Smooth muscle cell of the brain vasculature (primary cell): ENCODE measurements at regions not wholly inside any gene's neighbourhood (a gene's known extent, or its start where the extent isn't known, plus 50 kb on each side); places are given as distances from the start of the nearest gene placed in this dataset.
"Not testable (repeated sequence)": the region's sequence is repeated elsewhere in the genome, so short reads cannot be mapped to it uniquely, and the experiment has no call there.

ENCODE experiments used
- DNase-seq: peaks from one replicate; pipeline ENCODE4 v3.0.0-alpha.2; 2012; ENCODE audit warnings: low read depth, low spot score

- no peak for DNase-seq
These were observed 1064.0 kb upstream of the GYPC start for GRCh38 chr2:125591954-125592353.

- DNase-seq = no peak
These were observed 1062.9 kb upstream of the GYPC start for GRCh38 chr2:125593036-125593435.

GRCh38 chr2:125596612-125597011 lies 1059.3 kb upstream of the GYPC start:
- DNase-seq = no peak

GRCh38 chr2:125615438-125615837 lies 1040.5 kb upstream of the GYPC start:
- no peak for DNase-seq

GRCh38 chr2:125630377-125630776 lies 1025.6 kb upstream of the GYPC start:
- DNase-seq = no peak

- no peak for DNase-seq
These were observed 1021.3 kb upstream of the GYPC start for GRCh38 chr2:125634662-125635061.

- no peak for DNase-seq
These were observed 1017.6 kb upstream of the GYPC start for GRCh38 chr2:125638345-125638744.

GRCh38 chr2:125642032-125642431 lies 1013.9 kb upstream of the GYPC start:
- DNase-seq = no peak

GRCh38 chr2:125643128-125643527 lies 1012.8 kb upstream of the GYPC start:
- DNase-seq = no peak

- no peak for DNase-seq
These were observed 1012.4 kb upstream of the GYPC start for GRCh38 chr2:125643585-125643984.

- DNase-seq = no peak
These were observed 1011.7 kb upstream of the GYPC start for GRCh38 chr2:125644257-125644656.

GRCh38 chr2:125652280-125652679 lies 1003.7 kb upstream of the GYPC start:
- DNase-seq = no peak

GRCh38 chr2:125654226-125654625 lies 1001.7 kb upstream of the GYPC start:
- DNase-seq = no peak

GRCh38 chr2:125656190-125656589 lies 999.8 kb upstream of the GYPC start:
- DNase-seq = no peak

GRCh38 chr2:125658583-125658982 lies 997.4 kb upstream of the GYPC start:
- no peak for DNase-seq

GRCh38 chr2:125660369-125660768 lies 995.6 kb upstream of the GYPC start:
- not testable (repeated sequence) for DNase-seq

- no peak for DNase-seq
These were observed 988.3 kb upstream of the GYPC start for GRCh38 chr2:125667630-125668029.

- DNase-seq = no peak
These were observed 976.1 kb upstream of the GYPC start for GRCh38 chr2:125679903-125680302.

GRCh38 chr2:125680809-125681208 lies 975.1 kb upstream of the GYPC start:
- no peak for DNase-seq

- DNase-seq = no peak
These were observed 974.4 kb upstream of the GYPC start for GRCh38 chr2:125681576-125681975.

GRCh38 chr2:125681976-125682805 lies 973.8 kb upstream of the GYPC start:
- no peak for DNase-seq

GRCh38 chr2:125684256-125684655 lies 971.7 kb upstream of the GYPC start:
- no peak for DNase-seq

GRCh38 chr2:125684932-125685331 lies 971.0 kb upstream of the GYPC start:
- no peak for DNase-seq

GRCh38 chr2:125696560-125696959 lies 959.4 kb upstream of the GYPC start:
- no peak for DNase-seq
